HCT116 (cell line): ENCODE measurements at regions not wholly inside any gene's neighbourhood (a gene's known extent, or its start where the extent isn't known, plus 50 kb on each side); places are given as distances from the start of the nearest gene placed in this dataset.

Experiments
- CTCF ChIP-seq, 3 experiments: fragments of 200-600 bp in 1 of 3; sonication (generic) in 1 of 3; IDR thresholded peaks in 2 of 3; conservative IDR thresholded peaks in 1 of 3; 2 replicates each; pipeline ENCODE4 v1.5.1; 2012 to 2017; ENCODE audit warnings: low read depth in 2 of 3, low read length in 2 of 3, antibody characterized with exemption in 1 of 3, borderline replicate concordance in 1 of 3, control low read depth in 1 of 3, mild to moderate bottlenecking in 1 of 3, mixed read lengths in 1 of 3, mixed run types in 1 of 3, moderate library complexity in 1 of 3; ENCODE audit not compliant: insufficient read depth in 1 of 3
- EZH2 ChIP-seq: fragments of 200-600 bp; sonication (generic); IDR thresholded peaks from 2 replicates; pipeline ENCODE4 v1.6.1; 2017; ENCODE audit warnings: antibody characterized with exemption, mixed run types
- POLR2A ChIP-seq: IDR thresholded peaks from 2 replicates; pipeline ENCODE4 v1.7.0; 2011; ENCODE audit warnings: borderline replicate concordance; ENCODE audit not compliant: insufficient read depth, insufficient read length; ENCODE audit errors: extremely low read depth
- POLR2AphosphoS5 ChIP-seq: IDR thresholded peaks from 2 replicates; pipeline ENCODE4 v1.6.1; 2011; ENCODE audit warnings: mild to moderate bottlenecking, low read depth, low read length, moderate library complexity
- SP1 ChIP-seq: IDR thresholded peaks from 2 replicates; pipeline ENCODE4 v1.6.1; 2012; ENCODE audit warnings: low read depth

DNA sequence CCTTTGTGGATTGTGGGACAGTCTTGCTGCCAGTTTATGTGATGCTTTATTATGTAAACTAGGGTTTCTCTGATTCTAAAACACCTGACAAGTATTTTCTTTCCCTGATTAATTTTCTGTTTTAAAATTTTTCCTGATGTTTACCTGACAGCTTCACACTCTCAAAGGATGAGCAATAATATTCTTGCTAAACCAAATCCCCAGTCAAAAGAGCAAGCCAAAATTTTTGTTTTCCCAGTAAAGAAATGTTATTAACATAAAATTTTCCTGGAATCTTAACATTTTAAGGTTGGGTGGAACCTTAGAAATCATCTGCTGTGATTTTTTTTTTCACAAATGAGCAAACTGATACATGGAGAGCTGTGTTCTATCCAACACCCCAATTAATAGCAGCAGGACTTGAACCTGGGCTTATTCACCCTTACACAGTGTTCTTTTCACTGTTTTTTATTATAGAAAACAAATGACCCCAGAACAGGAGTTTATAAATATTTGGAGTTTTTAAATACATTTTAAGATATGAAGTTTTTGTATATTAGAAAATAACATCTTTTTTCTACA is 185.2 kb upstream of the VIPR2 start:
- TF ChIP-seq POLR2A (no peak), EZH2 (no peak), CTCF (IDR thresholded peaks at IDR 0.05 in 2 of 3, conservative IDR thresholded peaks at IDR 0.05 in 1 of 3; ENCODE audit: borderline replicate concordance in 1 of 3, insufficient read depth in 1 of 3, low read depth in 2 of 3, low read length in 2 of 3) (no peak), POLR2AphosphoS5 (no peak), SP1 (no peak)
